COLO668 (cell line): ENCODE measurements at regions not wholly inside any gene's neighbourhood (a gene's known extent, or its start where the extent isn't known, plus 50 kb on each side); places are given as distances from the start of the nearest gene placed in this dataset.

Experiments
- DNase-seq: peaks from one replicate; lab custom pipeline; 2025; ENCODE audit not compliant: unreplicated experiment; lab: John Stamatoyannopoulos, UW

DNA sequence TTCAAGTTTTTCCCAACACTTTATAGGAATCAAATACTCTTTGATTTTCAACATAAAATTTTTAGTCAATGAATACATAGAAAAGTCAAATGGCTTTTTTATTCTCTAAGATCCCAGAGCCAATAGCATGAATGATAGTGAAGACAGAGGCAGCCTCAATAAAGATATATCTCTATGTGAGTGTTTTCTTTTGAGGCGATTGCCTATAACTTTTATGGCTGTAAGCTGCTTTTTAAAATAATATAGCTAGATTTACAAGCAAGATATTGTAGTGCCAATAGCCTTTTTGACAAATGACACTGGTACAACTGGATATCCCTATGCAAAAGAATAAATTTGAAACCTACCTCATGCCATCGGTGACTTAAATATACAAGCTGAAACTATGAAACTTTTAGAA is 1705.2 kb upstream of the PCDH20 start:
- DNase-seq: no peak

DNA sequence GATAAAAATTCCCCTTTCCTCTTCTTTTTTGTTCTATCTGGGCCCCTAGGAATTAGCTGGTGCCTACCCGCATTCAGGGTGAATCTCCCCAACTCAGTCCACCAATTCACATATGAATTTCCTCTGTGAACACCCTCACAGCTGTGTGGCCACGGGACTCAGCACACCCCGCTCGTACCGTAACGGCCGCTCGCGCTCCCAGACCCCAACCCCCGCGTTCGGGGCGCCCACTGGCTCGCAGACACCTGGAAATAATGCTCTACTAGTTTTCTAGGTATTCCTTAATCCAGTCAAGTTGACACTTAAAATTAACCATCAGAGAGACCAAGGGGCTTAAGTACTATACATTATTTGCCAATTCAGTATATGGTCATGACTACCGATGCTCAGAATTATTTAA is 1702.1 kb upstream of the PCDH20 start:
- DNase-seq: no peak

GRCh38 chr13:63112799-63113395 is 1697.2 kb upstream of the PCDH20 start:
- no peak for DNase-seq

DNA sequence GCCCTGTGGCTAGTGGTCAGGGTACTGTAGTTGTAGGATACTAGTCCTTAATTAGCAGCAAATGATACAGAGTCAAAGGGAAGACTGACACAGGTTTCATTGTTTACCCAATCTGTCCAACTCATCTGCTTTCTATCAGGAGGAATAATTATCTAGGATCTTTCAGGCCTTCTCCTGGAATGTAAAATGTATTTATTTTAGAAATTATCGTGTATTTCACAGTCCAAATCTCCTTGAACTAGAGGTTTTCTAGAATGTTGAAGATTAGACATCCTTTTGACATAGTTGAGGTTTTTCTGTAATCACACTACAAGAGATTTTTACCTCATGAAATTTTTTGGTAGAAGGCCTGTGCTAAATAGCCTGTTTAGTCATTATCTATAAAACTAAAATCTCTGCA is 1694.8 kb upstream of the PCDH20 start:
- no peak for DNase-seq

GRCh38 chr13:63107179-63107943 is 1691.7 kb upstream of the PCDH20 start:
- DNase-seq: no peak

GRCh38 chr13:63094717-63095116 is 1679.1 kb upstream of the PCDH20 start:
- no peak for DNase-seq

- no peak for DNase-seq
These were observed 1678.3 kb upstream of the PCDH20 start for GRCh38 chr13:63093907-63094469.

DNA sequence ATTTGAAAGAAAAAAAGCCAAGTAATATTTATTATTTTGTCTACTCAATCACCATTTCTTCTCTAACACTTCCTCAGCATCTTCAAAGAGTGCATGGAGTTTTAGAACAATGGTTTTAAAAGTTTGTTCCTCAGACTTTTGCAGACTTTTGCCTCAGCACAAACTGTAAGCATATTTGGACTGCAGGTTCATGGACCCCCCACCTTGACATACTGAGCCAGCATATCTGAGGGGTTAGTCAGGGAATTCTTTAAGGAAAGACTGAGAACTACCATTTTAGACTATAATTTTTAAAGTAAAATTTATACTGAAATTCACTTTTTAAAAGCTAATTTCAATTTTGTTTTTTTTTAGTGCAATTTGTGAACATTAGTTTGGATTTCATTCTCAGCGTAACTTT is 1676.8 kb upstream of the PCDH20 start:
- DNase-seq: no peak

GRCh38 chr13:63090524-63090923 is 1674.9 kb upstream of the PCDH20 start:
- DNase-seq: no peak

GRCh38 chr13:63088226-63088625 is 1672.6 kb upstream of the PCDH20 start:
- no peak for DNase-seq

DNA sequence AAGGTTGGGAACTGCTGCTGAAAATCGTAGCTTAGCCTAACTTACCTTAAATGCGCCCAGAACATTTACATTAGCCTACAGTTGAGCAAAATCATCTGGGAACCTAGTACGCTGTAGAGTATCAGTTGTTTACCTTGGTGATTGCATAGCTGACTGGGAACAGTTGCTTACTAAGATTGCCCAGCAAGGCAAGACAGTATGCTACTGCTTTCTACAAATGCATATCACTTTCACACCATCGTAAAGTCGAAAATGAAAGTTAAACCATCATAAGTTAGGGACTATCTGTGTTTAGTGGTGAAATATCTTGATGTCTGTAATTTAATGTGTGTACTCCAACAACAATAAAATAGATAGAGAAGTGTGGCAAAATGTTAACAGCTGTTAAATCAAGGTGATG is 1670.6 kb upstream of the PCDH20 start:
- no peak for DNase-seq

DNA sequence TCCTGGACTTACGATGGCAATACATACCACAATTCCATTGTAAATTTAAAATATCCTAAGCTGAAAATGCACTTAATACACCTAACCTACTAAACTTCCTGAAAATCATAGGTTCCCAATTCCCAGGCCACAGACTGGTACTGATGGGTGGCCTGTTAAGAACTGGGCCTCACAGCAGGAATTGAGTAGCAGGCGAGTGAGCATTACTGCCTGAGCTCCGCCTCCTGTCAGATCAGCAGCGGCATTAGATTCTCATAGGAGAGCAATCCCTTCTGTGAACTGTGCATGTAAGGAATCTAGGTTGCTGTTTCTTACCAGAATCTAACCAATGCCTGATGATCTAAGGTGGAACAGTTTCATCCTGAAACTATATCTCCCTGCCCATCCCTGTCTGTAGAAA is 1670.2 kb upstream of the PCDH20 start:
- DNase-seq: no peak

DNA sequence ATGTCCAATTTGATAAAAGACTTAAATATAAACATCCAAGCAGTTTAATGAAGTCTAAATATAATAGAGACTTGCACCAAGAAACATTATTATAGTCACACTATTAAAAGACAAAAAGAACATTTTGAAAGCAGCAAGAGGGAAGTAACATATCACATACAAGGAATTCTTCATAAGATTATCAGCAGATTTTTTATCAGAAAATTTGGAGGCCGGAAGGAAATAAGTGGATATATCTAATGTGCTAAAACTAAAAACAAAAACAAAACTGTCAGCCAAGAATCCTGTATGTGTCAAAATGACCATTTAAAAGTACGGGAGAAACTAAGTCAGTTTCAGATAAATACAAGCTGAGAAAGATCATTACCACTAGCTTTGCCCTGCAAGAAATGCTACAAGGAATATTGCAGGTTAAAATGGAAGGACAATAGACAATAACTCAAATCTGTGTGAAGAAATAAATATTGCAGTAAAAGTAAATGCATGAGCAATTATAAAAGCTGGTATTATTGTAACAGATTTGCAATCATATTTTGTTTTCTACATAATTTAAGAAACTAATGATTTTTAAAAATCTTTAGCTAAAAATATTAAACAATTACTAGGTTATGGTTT is 1665.9 kb upstream of the PCDH20 start:
- no peak for DNase-seq

DNA sequence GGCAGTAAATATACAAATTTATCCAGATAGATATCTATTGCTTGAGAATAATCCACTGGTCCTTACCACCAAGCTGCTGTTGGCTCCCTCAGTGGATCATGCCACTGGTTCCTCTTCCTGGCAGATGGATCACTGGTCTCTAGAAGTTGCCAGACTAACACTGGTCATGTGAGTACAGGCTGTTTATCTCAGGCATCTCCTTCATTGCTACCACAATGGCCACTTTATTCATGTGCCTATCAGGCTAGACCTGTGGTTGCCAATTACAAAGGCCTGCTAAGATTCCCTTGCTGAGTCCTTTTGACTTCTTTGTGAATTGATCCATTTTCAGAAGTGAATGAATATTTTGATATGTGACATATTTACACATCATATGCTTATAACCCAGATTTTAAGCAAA is 1659.5 kb upstream of the PCDH20 start:
- no peak for DNase-seq

- DNase-seq: no peak
These were observed 1634.6 kb upstream of the PCDH20 start for GRCh38 chr13:63050287-63050686.

DNA sequence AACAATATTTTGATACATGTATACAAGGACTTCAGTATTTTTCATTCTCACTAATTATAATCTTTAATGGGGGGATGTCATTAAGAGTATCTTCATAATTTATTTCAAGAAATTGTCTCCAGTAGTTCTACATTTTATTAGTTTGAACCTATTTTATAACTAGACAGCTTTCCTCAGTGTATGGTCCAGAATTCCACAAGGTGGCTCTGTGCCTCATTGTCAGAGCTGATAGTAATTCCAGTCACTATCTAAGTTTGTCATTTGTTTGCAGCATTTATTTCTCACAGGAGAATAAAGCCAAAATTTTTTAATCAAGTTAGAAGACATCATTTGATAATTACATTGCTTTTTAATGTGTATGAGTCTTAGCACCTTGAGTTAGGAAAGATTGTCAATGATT is 1633.0 kb upstream of the PCDH20 start:
- no peak for DNase-seq

- DNase-seq: no peak
These were observed 1629.1 kb upstream of the PCDH20 start for GRCh38 chr13:63044589-63045313.

DNA sequence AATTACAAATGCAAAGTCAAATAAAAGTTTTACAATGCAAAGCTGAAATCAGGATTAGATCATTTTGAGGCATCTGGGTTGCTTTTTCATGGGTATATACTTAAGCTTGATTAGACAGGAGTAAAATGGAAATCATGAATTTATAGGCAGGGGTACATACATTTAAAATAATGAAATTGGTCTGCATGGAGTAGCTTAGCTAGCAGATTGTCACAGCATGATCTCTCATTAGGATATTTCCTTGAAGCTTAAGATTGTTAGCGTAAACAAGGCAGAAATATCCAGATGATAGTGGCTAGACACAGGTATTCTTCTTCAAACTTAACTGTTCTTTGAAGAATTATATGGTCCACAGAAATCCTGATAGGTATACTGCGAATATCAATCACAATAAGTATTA is 1627.0 kb upstream of the PCDH20 start:
- no peak for DNase-seq

GRCh38 chr13:63041640-63042414 is 1626.2 kb upstream of the PCDH20 start:
- DNase-seq: no peak

- no peak for DNase-seq
These were observed 1610.7 kb upstream of the PCDH20 start for GRCh38 chr13:63026285-63026797.

DNA sequence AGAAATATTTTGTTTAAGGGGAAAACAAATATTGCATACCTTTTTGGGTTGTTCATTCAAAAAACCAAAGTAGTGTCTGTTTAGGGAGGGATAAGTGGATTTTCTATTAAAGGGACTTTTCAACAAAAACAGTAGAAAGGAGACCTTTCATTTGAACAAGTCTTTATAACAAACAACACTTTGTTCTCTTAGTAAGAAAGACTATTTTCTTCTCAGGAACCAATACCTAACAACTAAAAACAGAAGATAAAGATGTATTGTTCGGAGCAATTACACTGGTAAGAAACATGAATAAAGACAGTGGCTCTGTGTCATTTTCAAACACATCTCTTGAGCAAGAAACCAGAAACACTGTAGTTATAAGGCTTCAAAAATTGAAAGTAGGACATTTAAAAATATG is 1610.1 kb upstream of the PCDH20 start:
- no peak for DNase-seq
